Lower leg skin (tissue), 3 donors: ENCODE measurements at regions not wholly inside any gene's neighbourhood (a gene's known extent, or its start where the extent isn't known, plus 50 kb on each side); places are given as distances from the start of the nearest gene placed in this dataset.

Experiments
- CTCF ChIP-seq, 3 donors: fragments of 450-650 bp; IDR thresholded peaks; one replicate each; pipeline ENCODE4 v1.5.1; 2016; ENCODE audit warnings: antibody characterized with exemption in 3 of 3, mild to moderate bottlenecking in 3 of 3, moderate library complexity in 2 of 3
- POLR2A ChIP-seq, 2 donors: fragments of 450-650 bp; IDR thresholded peaks; one replicate each; pipeline ENCODE4 v1.6.1; 2016 to 2017; ENCODE audit warnings: antibody characterized with exemption in 2 of 2, mild to moderate bottlenecking in 1 of 2, moderate library complexity in 1 of 2

DNA sequence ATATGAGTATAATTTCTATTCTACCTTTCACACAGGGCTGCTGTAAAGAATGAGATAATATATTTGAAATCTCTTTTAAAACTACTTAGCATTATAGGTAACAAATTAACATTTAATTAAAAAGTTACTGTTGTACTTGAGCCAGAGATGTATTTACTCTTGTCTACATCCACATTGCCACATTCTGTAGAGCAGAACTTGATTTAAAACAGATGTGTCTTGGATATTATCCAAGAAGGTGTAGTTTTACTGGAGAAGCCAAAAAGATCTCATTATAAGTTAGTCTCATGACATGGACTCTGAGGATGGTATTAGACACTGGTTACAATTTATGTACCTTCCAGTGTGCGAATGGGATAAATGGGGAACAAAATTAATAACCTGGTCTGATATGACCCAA, 293.1 kb upstream of the CCNH start:
- TF ChIP-seq CTCF (IDR thresholded peaks at IDR 0.05) (no peak), POLR2A (IDR thresholded peaks at IDR 0.05) (no peak)
